ENCODE measurements at regions not wholly inside any gene's neighbourhood (a gene's known extent, or its start where the extent isn't known, plus 50 kb on each side); places are given as distances from the start of the nearest gene placed in this dataset.
A peak's percentile ranks its signal among the peaks of the same experiment; 100 is the strongest.
"Not testable (repeated sequence)": the region's sequence is repeated elsewhere in the genome, so short reads cannot be mapped to it uniquely, and the experiment has no call there.

- FAIRE-seq = no peak
These were observed 95.8 kb downstream of the ATXN3L start for GRCh38 chrX:13223868-13224567.

GRCh38 chrX:13220916-13221315, 98.9 kb downstream of the ATXN3L start:
- FAIRE-seq = no peak
- peak; percentile 2 for DNase-seq (ENCODE audit: low spot score)

More at GRCh38 chrX:13223868-13224567, 95.8 kb downstream of the ATXN3L start:
- peak; percentile 59 for DNase-seq (ENCODE audit: low spot score)

DNA sequence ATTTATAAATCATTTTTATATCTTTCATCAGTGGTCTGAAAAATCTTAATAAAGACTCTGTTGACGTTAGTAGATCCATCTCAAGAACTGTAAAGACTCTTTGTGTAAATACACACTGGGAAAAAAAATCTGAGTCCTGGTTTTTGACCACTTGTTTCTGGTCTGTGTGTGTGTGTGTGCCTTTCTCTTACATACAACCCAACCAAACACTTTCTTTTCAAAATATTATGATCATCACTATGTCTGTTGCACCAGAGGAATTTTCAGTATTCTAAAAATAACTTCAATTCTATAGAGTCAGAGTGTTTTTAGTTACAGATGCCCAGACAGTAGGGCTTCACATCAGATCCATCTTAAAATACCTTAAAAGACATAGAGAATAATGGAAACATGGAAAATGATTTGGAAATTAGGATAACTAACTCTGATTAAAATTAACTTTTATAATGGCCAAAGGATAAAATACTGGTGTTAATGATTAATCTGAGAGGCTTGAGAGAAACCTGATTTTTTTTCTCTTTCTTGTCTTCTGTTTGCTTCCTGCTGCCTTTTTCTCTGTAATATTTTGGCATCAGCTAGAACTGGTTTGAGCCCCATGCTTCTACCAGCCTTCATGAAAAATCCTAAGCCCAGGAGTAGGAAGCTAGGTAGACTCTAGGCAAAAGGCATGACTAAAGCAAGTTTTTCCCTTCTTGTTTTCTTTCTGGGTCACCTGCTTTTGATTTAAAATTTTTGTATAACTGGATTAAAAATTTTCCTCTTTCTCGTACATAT, 99.7 kb downstream of the ATXN3L start:
- DNase-seq (ENCODE audit: low spot score) = no peak
- FAIRE-seq = no peak

DNA sequence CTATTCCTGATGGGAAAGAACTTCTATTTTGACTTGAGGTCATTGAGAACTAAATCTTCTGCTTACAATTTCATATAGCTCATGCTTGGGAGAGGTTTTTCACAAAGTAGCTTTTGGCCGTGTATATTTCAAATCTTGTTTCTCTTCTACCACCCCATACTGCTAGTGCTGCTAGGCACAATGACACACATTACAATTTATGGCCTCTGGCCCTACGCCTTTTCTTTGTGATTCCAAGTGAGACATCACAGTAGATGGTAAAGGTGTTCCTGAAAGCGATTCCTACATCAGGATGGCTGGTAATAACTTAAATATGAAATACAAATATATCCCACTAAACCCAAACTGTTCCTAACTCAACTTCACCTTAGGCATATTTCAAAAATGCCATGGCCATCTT, 101.1 kb downstream of the ATXN3L start:
- DNase-seq (ENCODE audit: low spot score) = no peak
- no peak for FAIRE-seq

DNA sequence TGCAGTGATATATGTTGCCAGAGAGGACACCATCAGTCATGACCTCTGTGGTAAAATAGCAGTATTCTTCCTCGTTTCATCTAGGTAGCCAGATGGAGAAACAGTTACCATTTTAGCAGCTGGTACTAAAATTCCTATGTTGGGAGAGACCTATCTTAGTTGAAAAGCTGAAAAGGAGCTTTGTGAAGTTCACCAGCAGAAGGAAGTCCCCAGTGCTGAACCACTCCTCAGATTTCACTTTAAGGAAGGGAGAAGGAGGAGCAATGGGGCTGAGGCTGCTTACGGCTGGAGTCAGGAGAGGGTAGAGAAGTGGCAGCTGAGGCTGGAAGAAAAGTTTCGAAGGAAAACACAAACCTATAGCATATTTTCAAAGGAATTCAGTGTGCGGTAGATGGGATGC, 103.7 kb downstream of the ATXN3L start:
- DNase-seq (ENCODE audit: low spot score) (no peak), FAIRE-seq (no peak)

DNA sequence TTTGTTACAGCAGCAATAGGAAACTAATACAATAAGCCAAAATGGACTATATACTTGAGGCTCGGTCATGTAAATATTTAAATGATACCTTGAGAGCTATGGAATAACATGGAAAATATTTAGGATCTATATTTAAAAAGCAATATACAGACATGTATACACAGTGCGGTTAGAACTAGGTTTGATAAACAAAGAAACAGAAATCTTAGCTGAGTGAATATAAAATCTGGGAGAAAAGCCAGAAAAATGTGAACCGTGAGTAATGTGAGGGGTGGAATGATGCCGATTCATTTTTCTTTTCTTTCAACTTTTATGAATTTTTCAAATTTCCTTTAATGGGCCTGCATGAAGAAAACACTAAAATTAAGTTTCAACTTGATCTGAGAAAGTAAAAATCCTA, 104.1 kb downstream of the ATXN3L start:
- DNase-seq (ENCODE audit: low spot score) (no peak), FAIRE-seq (no peak)

GRCh38 chrX:13212191-13212651, 107.6 kb downstream of the ATXN3L start:
- DNase-seq (ENCODE audit: low spot score) = no peak
- FAIRE-seq = no peak

DNA sequence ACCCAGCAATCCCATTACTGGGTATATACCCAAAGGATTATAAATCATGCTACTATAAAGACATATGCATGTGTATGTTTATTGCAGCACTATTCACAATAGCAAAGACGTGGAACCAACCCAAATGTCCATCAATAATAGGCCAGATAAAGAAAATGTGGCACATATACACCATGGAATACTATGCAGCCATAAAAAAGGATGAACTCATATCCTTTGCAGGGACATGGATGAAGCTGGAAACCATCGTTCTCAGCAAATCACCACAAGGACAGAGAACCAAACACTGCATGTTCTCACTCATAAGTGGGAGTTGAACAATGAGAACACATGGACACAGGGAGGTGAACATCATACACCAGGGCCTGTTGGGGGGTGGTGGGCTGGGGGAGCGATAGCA, 109.7 kb downstream of the ATXN3L start:
- not testable (repeated sequence) for FAIRE-seq; DNase-seq (ENCODE audit: low spot score)

- FAIRE-seq; DNase-seq (ENCODE audit: low spot score): not testable (repeated sequence)
These were observed 110.1 kb downstream of the ATXN3L start for GRCh38 chrX:13209704-13210103.

- DNase-seq (ENCODE audit: low spot score) (no peak), FAIRE-seq (no peak)
These were observed 111.4 kb downstream of the ATXN3L start for GRCh38 chrX:13208281-13208935.

- DNase-seq (ENCODE audit: low spot score) (no peak), FAIRE-seq (no peak)
These were observed 116.6 kb downstream of the ATXN3L start for GRCh38 chrX:13203271-13203670.

GRCh38 chrX:13201605-13202219, 118.1 kb downstream of the ATXN3L start:
- DNase-seq (ENCODE audit: low spot score) = no peak
- FAIRE-seq = no peak

GRCh38 chrX:13200398-13200797, 119.5 kb downstream of the ATXN3L start:
- no peak for DNase-seq (ENCODE audit: low spot score)
- FAIRE-seq = no peak

DNA sequence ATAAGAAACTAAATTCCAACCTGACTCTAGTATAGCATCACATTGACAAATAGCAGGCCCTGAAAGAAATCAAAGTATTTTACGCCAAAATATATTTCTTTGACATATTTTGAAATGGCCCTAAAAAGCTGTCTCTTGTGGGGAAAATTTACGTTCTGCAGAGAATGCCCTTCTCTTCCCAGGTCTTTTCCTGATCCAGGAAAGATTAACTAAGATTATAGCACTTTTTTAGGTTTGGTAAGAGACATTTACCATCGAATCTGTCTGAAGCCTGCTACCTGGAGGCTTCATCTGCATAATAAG, 121.1 kb downstream of the ATXN3L start:
- FAIRE-seq = no peak
- no peak for DNase-seq (ENCODE audit: low spot score)

GRCh38 chrX:13198056-13198761, 121.6 kb downstream of the ATXN3L start:
- FAIRE-seq (no peak), DNase-seq (ENCODE audit: low spot score) (no peak)

- FAIRE-seq (no peak), DNase-seq (ENCODE audit: low spot score) (no peak)
These were observed 123.1 kb downstream of the ATXN3L start for GRCh38 chrX:13196782-13197181.

- DNase-seq (ENCODE audit: low spot score) = no peak
- FAIRE-seq = no peak
These were observed 124.5 kb downstream of the ATXN3L start for GRCh38 chrX:13195340-13195739.

- FAIRE-seq (no peak), DNase-seq (ENCODE audit: low spot score) (no peak)
These were observed 125.4 kb downstream of the ATXN3L start for GRCh38 chrX:13194291-13195103.

DNA sequence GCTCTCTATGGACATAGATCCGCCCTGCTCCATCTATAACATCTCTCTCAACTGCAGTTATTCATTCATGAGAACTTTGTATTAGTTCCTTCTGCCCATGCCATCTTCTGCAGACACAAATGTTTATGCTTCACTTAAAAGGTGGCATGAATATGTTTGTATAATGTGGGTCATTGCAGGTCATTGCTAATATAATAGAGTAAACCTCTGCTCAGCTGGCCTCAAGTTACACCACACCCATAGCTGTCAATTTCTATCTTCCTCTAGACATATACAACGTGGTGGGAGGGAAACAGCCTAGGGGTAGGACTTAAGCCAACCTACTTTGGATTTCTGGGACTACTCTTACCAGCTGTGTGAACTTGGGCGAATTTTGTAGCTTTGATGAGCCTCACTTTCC, 129.8 kb downstream of the ATXN3L start:
- no peak for FAIRE-seq

GRCh38 chrX:13189380-13189779, 130.5 kb downstream of the ATXN3L start:
- no peak for FAIRE-seq
- DNase-seq (ENCODE audit: low spot score) = no peak

More for the DNA sequence above, 129.8 kb downstream of the ATXN3L start:
- DNase-seq (ENCODE audit: low spot score) = no peak
